GM12865 (cell line): ENCODE measurements at regions not wholly inside any gene's neighbourhood (a gene's known extent, or its start where the extent isn't known, plus 50 kb on each side); places are given as distances from the start of the nearest gene placed in this dataset.
"Not testable (repeated sequence)": the region's sequence is repeated elsewhere in the genome, so short reads cannot be mapped to it uniquely, and the experiment has no call there.

Experiments
- DNase-seq: peaks from one replicate; pipeline ENCODE4 v3.0.0; 2010; ENCODE audit warnings: low read depth
- H3K4me3 ChIP-seq: 2 replicates; pipeline ENCODE4 v1.5.1; 2011; ENCODE audit warnings: mild to moderate bottlenecking, low read depth, low read length, control low read depth
- CTCF ChIP-seq: IDR thresholded peaks from 2 replicates; pipeline ENCODE4 v1.5.1; 2011; ENCODE audit warnings: low read length, control low read depth, low read depth, inconsistent platforms; ENCODE audit not compliant: insufficient read depth; ENCODE audit errors: missing control alignments

- DNase-seq = peak; percentile 43
- not testable (repeated sequence) for H3K4me3 ChIP-seq
Measured at GRCh38 chr3:185306286-185306685, 52.4 kb upstream of the EHHADH start.

GRCh38 chr3:185306847-185307246, 53.0 kb upstream of the EHHADH start:
- no peak overlapping the region for H3K4me3 ChIP-seq
- no peak for DNase-seq
- TF ChIP-seq CTCF = no peak

- DNase-seq = peak; percentile 85
- peak; percentile 80 for TF ChIP-seq CTCF
- H3K4me3 ChIP-seq = no peak overlapping the region
Measured at GRCh38 chr3:185308126-185308754, 54.4 kb upstream of the EHHADH start.

- H3K4me3 ChIP-seq = no peak overlapping the region
- no peak for DNase-seq
- no peak for TF ChIP-seq CTCF
Measured at GRCh38 chr3:185309302-185309701, 53.6 kb upstream of the MAP3K13 start.

GRCh38 chr3:185309795-185310194, 53.1 kb upstream of the MAP3K13 start:
- H3K4me3 ChIP-seq = no peak overlapping the region
- no peak for DNase-seq
- TF ChIP-seq CTCF = no peak

- DNase-seq = peak; percentile 25
- no peak for TF ChIP-seq CTCF
- no peak overlapping the region for H3K4me3 ChIP-seq
Measured at GRCh38 chr3:185311991-185312390, 50.9 kb upstream of the MAP3K13 start.
